ENCODE measurements at regions not wholly inside any gene's neighbourhood (a gene's known extent, or its start where the extent isn't known, plus 50 kb on each side); places are given as distances from the start of the nearest gene placed in this dataset.

GRCh38 chr4:177574446-177574845, 132.2 kb upstream of the AGA start:
- no peak for DNase-seq

GRCh38 chr4:177579649-177580048, 137.4 kb upstream of the AGA start:
- peak in 1 of 3 experiments; percentile 6 for DNase-seq

- DNase-seq: no peak
These were observed 140.8 kb upstream of the AGA start for GRCh38 chr4:177582992-177583391.

GRCh38 chr4:177587989-177588388, 145.8 kb upstream of the AGA start:
- no peak for DNase-seq

- DNase-seq: no peak
These were observed 153.1 kb upstream of the AGA start for GRCh38 chr4:177595386-177595785.

GRCh38 chr4:177596035-177596434, 153.8 kb upstream of the AGA start:
- DNase-seq: no peak

- no peak for DNase-seq
These were observed 154.8 kb upstream of the AGA start for GRCh38 chr4:177596991-177597390.

GRCh38 chr4:177605252-177605651, 163.0 kb upstream of the AGA start:
- DNase-seq: no peak

- DNase-seq: no peak
These were observed 164.9 kb upstream of the AGA start for GRCh38 chr4:177607111-177607573.

GRCh38 chr4:177611974-177612664, 169.9 kb upstream of the AGA start:
- no peak for DNase-seq

GRCh38 chr4:177612684-177613083, 170.4 kb upstream of the AGA start:
- DNase-seq: no peak

GRCh38 chr4:177632481-177632880, 190.2 kb upstream of the AGA start:
- peak in 1 of 3 experiments; percentile 9 for DNase-seq

- DNase-seq: no peak
These were observed 196.6 kb upstream of the AGA start for GRCh38 chr4:177638871-177639270.

- DNase-seq: no peak
These were observed 198.6 kb upstream of the AGA start for GRCh38 chr4:177640864-177641263.

GRCh38 chr4:177660223-177660622, 218.0 kb upstream of the AGA start:
- no peak for DNase-seq

- DNase-seq: peak in 1 of 3 experiments; percentile 5
These were observed 225.4 kb upstream of the AGA start for GRCh38 chr4:177667687-177668086.

GRCh38 chr4:177671387-177671786, 229.2 kb upstream of the AGA start:
- DNase-seq: no peak

GRCh38 chr4:177671845-177672244, 229.6 kb upstream of the AGA start:
- no peak for DNase-seq

- no peak for DNase-seq
These were observed 231.8 kb upstream of the AGA start for GRCh38 chr4:177673985-177674489.

- no peak for DNase-seq
These were observed 238.1 kb upstream of the AGA start for GRCh38 chr4:177680308-177680707.

- DNase-seq: no peak
These were observed 239.7 kb upstream of the AGA start for GRCh38 chr4:177681902-177682301.

GRCh38 chr4:177687117-177687516, 244.9 kb upstream of the AGA start:
- no peak for DNase-seq

GRCh38 chr4:177692907-177693306, 250.7 kb upstream of the AGA start:
- no peak for DNase-seq

GRCh38 chr4:177696438-177696966, 254.3 kb upstream of the AGA start:
- no peak for DNase-seq
